OCI-M1 (cell line): ENCODE measurements at regions not wholly inside any gene's neighbourhood (a gene's known extent, or its start where the extent isn't known, plus 50 kb on each side); places are given as distances from the start of the nearest gene placed in this dataset.

Experiments
- DNase-seq: peaks from one replicate; lab custom pipeline; 2025; lab: John Stamatoyannopoulos, UW

- DNase-seq = no peak
Measured at GRCh38 chr1:73644198-73644597, 553.8 kb downstream of the LRRIQ3 start.

GRCh38 chr1:73639494-73639893 is 558.5 kb downstream of the LRRIQ3 start:
- DNase-seq = no peak

- peak; percentile 6 for DNase-seq
Measured at GRCh38 chr1:73637264-73637663, 560.7 kb downstream of the LRRIQ3 start.

GRCh38 chr1:73635021-73635420 is 563.0 kb downstream of the LRRIQ3 start:
- no peak for DNase-seq

GRCh38 chr1:73627723-73628122 is 570.3 kb downstream of the LRRIQ3 start:
- DNase-seq = peak; percentile 19

- peak; percentile 23 for DNase-seq
Measured at GRCh38 chr1:73626326-73626725, 571.6 kb downstream of the LRRIQ3 start.

- DNase-seq = no peak
Measured at GRCh38 chr1:73623946-73624345, 574.0 kb downstream of the LRRIQ3 start.

GRCh38 chr1:73617145-73617544 is 580.8 kb downstream of the LRRIQ3 start:
- no peak for DNase-seq

GRCh38 chr1:73611681-73612080 is 586.3 kb downstream of the LRRIQ3 start:
- no peak for DNase-seq

GRCh38 chr1:73604739-73605138 is 593.2 kb downstream of the LRRIQ3 start:
- peak; percentile 25 for DNase-seq

GRCh38 chr1:73604211-73604610 is 593.8 kb downstream of the LRRIQ3 start:
- no peak for DNase-seq

- DNase-seq = no peak
Measured at GRCh38 chr1:73593804-73594203, 604.2 kb downstream of the LRRIQ3 start.

GRCh38 chr1:73593364-73593763 is 604.6 kb downstream of the LRRIQ3 start:
- peak; percentile 24 for DNase-seq

- DNase-seq = no peak
Measured at GRCh38 chr1:73587080-73587479, 610.9 kb downstream of the LRRIQ3 start.

GRCh38 chr1:73577206-73577605 is 620.8 kb downstream of the LRRIQ3 start:
- no peak for DNase-seq

- no peak for DNase-seq
Measured at GRCh38 chr1:73576083-73576482, 621.9 kb downstream of the LRRIQ3 start.

- no peak for DNase-seq
Measured at GRCh38 chr1:73564294-73564693, 633.7 kb downstream of the LRRIQ3 start.

GRCh38 chr1:73556270-73556669 is 641.7 kb downstream of the LRRIQ3 start:
- no peak for DNase-seq

GRCh38 chr1:73537400-73537799 is 660.6 kb downstream of the LRRIQ3 start:
- no peak for DNase-seq

GRCh38 chr1:73517603-73518191 is 680.3 kb downstream of the LRRIQ3 start:
- no peak for DNase-seq

GRCh38 chr1:73516451-73516850 is 681.5 kb downstream of the LRRIQ3 start:
- peak; percentile 61 for DNase-seq

GRCh38 chr1:73511038-73511437 is 686.9 kb downstream of the LRRIQ3 start:
- DNase-seq = no peak

- DNase-seq = no peak
Measured at GRCh38 chr1:73500154-73500553, 697.8 kb downstream of the LRRIQ3 start.

GRCh38 chr1:73499671-73500070 is 698.3 kb downstream of the LRRIQ3 start:
- DNase-seq = no peak

- DNase-seq = no peak
Measured at GRCh38 chr1:73491621-73492020, 706.4 kb downstream of the LRRIQ3 start.
